H9 (cell line): ENCODE measurements at regions not wholly inside any gene's neighbourhood (a gene's known extent, or its start where the extent isn't known, plus 50 kb on each side); places are given as distances from the start of the nearest gene placed in this dataset.

Source experiments
- DNase-seq: peaks from one replicate; pipeline ENCODE4 v3.0.0-alpha.2; 2017
- H2AFZ ChIP-seq: one replicate; pipeline ENCODE4 v1.6.1; 2013; ENCODE audit warnings: mild to moderate bottlenecking, low read length, control low read depth, moderate library complexity
- H2AK5ac ChIP-seq: 2 replicates; pipeline ENCODE4 v1.6.1; 2013; ENCODE audit warnings: low read length, control low read depth, mixed read lengths; ENCODE audit not compliant: insufficient read length
- H2BK120ac ChIP-seq: one replicate; pipeline ENCODE4 v1.6.1; 2013; ENCODE audit warnings: low read depth, mild to moderate bottlenecking, low read length, control low read depth, inconsistent platforms; ENCODE audit not compliant: poor library complexity, severe bottlenecking
- H2BK12ac ChIP-seq: 2 replicates; pipeline ENCODE4 v1.6.1; 2013; ENCODE audit warnings: low read length, control low read depth, mixed read lengths, low read depth; ENCODE audit not compliant: insufficient read length
- H2BK15ac ChIP-seq: 2 replicates; pipeline ENCODE4 v1.6.1; 2013; ENCODE audit warnings: low read depth, low read length, control low read depth
- H2BK20ac ChIP-seq: one replicate; pipeline ENCODE4 v1.6.1; 2013; ENCODE audit warnings: low read depth, mild to moderate bottlenecking, low read length, control low read depth, inconsistent platforms; ENCODE audit not compliant: poor library complexity, severe bottlenecking
- H2BK5ac ChIP-seq: 2 replicates; pipeline ENCODE4 v1.6.1; 2013; ENCODE audit warnings: low read length, control low read depth, mixed read lengths; ENCODE audit not compliant: insufficient read length
- H3K14ac ChIP-seq: 2 replicates; pipeline ENCODE4 v1.6.1; 2013; ENCODE audit warnings: low read length, control low read depth; ENCODE audit not compliant: insufficient read depth
- H3K18ac ChIP-seq: 2 replicates; pipeline ENCODE4 v1.6.1; 2013; ENCODE audit warnings: low read depth, mild to moderate bottlenecking, mixed read lengths, low read length, control low read depth; ENCODE audit not compliant: insufficient read length
- H3K23ac ChIP-seq: 2 replicates; pipeline ENCODE4 v1.6.1; 2013; ENCODE audit warnings: low read length, control low read depth, mixed read lengths, low read depth; ENCODE audit not compliant: insufficient read length
- H3K23me2 ChIP-seq: 2 replicates; pipeline ENCODE4 v1.6.1; 2013; ENCODE audit warnings: low read depth, mild to moderate bottlenecking, mixed read lengths, low read length, control low read depth; ENCODE audit not compliant: insufficient read length, poor library complexity, severe bottlenecking
- H3K27ac ChIP-seq: 2 replicates; pipeline ENCODE4 v1.5.1; 2013; ENCODE audit warnings: low read length, control low read depth, mixed read lengths, low read depth; ENCODE audit not compliant: insufficient read length
- H3K27me3 ChIP-seq: 2 replicates; pipeline ENCODE4 v1.6.1; 2013; ENCODE audit warnings: low read length, control low read depth, inconsistent platforms; ENCODE audit not compliant: insufficient read depth
- H3K4ac ChIP-seq: 2 replicates; pipeline ENCODE4 v1.6.1; 2013; ENCODE audit warnings: low read depth, mild to moderate bottlenecking, control low read depth, inconsistent platforms, low read length, moderate library complexity
- H3K4me1 ChIP-seq: 2 replicates; pipeline ENCODE4 v1.6.1; 2013; ENCODE audit warnings: low read length, control low read depth, inconsistent platforms; ENCODE audit not compliant: insufficient read depth
- H3K4me2 ChIP-seq: 2 replicates; pipeline ENCODE4 v1.6.1; 2013; ENCODE audit warnings: low read length, control low read depth, mixed read lengths; ENCODE audit not compliant: insufficient read length, insufficient read depth
- H3K56ac ChIP-seq: 2 replicates; pipeline ENCODE4 v1.6.1; 2013; ENCODE audit warnings: low read depth, mild to moderate bottlenecking, mixed read lengths, low read length, control low read depth; ENCODE audit not compliant: insufficient read length
- H3K79me1 ChIP-seq: 2 replicates; pipeline ENCODE4 v1.6.1; 2013; ENCODE audit warnings: low read depth, mild to moderate bottlenecking, moderate library complexity, low read length, control low read depth, inconsistent platforms; ENCODE audit not compliant: insufficient read depth, poor library complexity, severe bottlenecking
- H3K79me2 ChIP-seq: 2 replicates; pipeline ENCODE4 v1.6.1; 2013; ENCODE audit warnings: low read length, control low read depth, inconsistent platforms; ENCODE audit not compliant: insufficient read depth
- H3K9ac ChIP-seq: 2 replicates; pipeline ENCODE4 v1.6.1; 2013; ENCODE audit warnings: low read length, control low read depth, mixed read lengths; ENCODE audit not compliant: insufficient read length; ENCODE audit errors: extremely low read depth
- H3K9me3 ChIP-seq: one replicate; pipeline ENCODE4 v1.6.1; 2013; ENCODE audit warnings: low read depth, low read length, inconsistent platforms; ENCODE audit not compliant: control insufficient read depth
- H3T11ph ChIP-seq: one replicate; pipeline ENCODE4 v1.6.1; 2013; ENCODE audit warnings: mild to moderate bottlenecking, low read length, control low read depth, inconsistent platforms
- H4K20me1 ChIP-seq: one replicate; pipeline ENCODE4 v1.6.1; 2013; ENCODE audit not compliant: control insufficient read depth, insufficient read length, insufficient read depth
- H4K5ac ChIP-seq: 2 replicates; pipeline ENCODE4 v1.6.1; 2013; ENCODE audit warnings: low read depth, mild to moderate bottlenecking, mixed read lengths, low read length, control low read depth; ENCODE audit not compliant: insufficient read length
- H4K8ac ChIP-seq: replicated peaks from 2 replicates; pipeline ENCODE4 v1.6.1; 2013; ENCODE audit warnings: low read length, control low read depth, mixed read lengths, low read depth; ENCODE audit not compliant: insufficient read length
- H4K91ac ChIP-seq: 2 replicates; pipeline ENCODE4 v1.6.1; 2013; ENCODE audit warnings: low read depth, mild to moderate bottlenecking, moderate library complexity, mixed read lengths, low read length, control low read depth; ENCODE audit not compliant: insufficient read length
- H3K27ac Mint-ChIP-seq, 3 experiments: 2 replicates in 2 of 3; 3 replicates in 1 of 3; pipeline ENCODE4 v1.8.0; 2020 to 2021; ENCODE audit warnings: mixed read lengths in 3 of 3, mild to moderate bottlenecking in 1 of 3, moderate library complexity in 1 of 3
- H3K27me3 Mint-ChIP-seq: 2 replicates; pipeline ENCODE4 v1.8.0; 2021; ENCODE audit warnings: low read depth, mild to moderate bottlenecking, moderate library complexity, mixed read lengths
- H3K36me3 Mint-ChIP-seq, 3 experiments: 2 replicates in 2 of 3; 3 replicates in 1 of 3; pipeline ENCODE4 v1.8.0; 2020 to 2021; ENCODE audit warnings: low read depth in 3 of 3, mixed read lengths in 3 of 3; ENCODE audit not compliant: insufficient read depth in 1 of 3
- H3K4me1 Mint-ChIP-seq, 2 experiments: 2 replicates each; pipeline ENCODE4 v1.8.0; 2020; ENCODE audit warnings: mixed read lengths in 2 of 2
- H3K4me3 Mint-ChIP-seq, 2 experiments: 2 replicates in 1 of 2; 3 replicates in 1 of 2; pipeline ENCODE4 v1.8.0; 2020 to 2021; ENCODE audit warnings: mild to moderate bottlenecking in 2 of 2, mixed read lengths in 2 of 2, moderate library complexity in 1 of 2
- H3K9me3 Mint-ChIP-seq, 2 experiments: 2 replicates in 1 of 2; 3 replicates in 1 of 2; pipeline ENCODE4 v1.8.0; 2020; ENCODE audit warnings: mild to moderate bottlenecking in 2 of 2, mixed read lengths in 2 of 2, moderate library complexity in 1 of 2
- WGBS: extraction: QIAGEN DNeasy Blood & Tissue Kit; methylation state at CpG from one replicate; pipeline ENCODE4 v1.1.7; 2013; ENCODE audit warnings: missing lambda C conversion rate, low lambda C conversion rate, mixed read lengths; ENCODE audit not compliant: insufficient read length; ENCODE audit errors: extremely low coverage; 5-methylcytosine and 5-hydroxymethylcytosine counted together
- TF ChIP-seq, protein P1 (sequence below): fragments of 200-600 bp; sonication (generic); conservative IDR thresholded peaks from 3 replicates; pipeline ENCODE4 v1.8.0; 2021; ENCODE audit warnings: antibody characterized with exemption, mild to moderate bottlenecking

DNA sequence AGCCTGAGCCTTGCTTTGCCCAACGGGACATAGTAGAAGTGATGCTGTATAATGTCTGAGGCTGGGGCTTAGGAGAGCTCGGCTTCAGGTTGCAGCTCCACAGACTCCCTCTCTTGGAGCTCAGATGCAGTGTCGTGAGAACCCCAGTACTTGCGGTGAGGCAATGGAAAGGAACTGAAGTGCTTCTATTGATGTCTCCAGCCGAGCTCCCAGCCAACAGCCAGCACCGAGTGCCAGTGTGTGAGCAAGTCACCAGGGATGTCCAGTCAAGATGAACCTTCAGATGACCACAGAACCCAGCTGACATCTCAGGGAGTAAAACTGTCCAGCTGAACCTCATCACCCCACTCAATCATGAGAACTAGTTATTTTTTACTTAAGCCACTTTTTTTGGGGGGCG is 268.1 kb downstream of the IRF8 start:
- Histone ChIP-seq H3K9ac (no peak overlapping the region), H4K5ac (no peak overlapping the region), H3K56ac (no peak overlapping the region), H2BK5ac (no peak overlapping the region), H2BK120ac (no peak overlapping the region), H3K27me3 (no peaks in the 10 kb centered on the region), H3K4me2 (no peak overlapping the region), H3K27ac (no peak overlapping the region), H2BK15ac (no peak overlapping the region), H4K91ac (no peak overlapping the region), H3K79me1 (no peaks in the 10 kb centered on the region), H3K79me2 (no peaks in the 10 kb centered on the region), H4K8ac (no peak overlapping the region), H2BK20ac (no peak overlapping the region), H4K20me1 (no peaks in the 10 kb centered on the region), H3K9me3 (peaks cover 8% of the 10 kb centered on the region), H2AK5ac (no peak overlapping the region), H3K4ac (no peak overlapping the region), H3K23ac (no peak overlapping the region), H3T11ph (no peak overlapping the region), H3K23me2 (no peaks in the 10 kb centered on the region), H3K14ac (no peak overlapping the region), H2AFZ (no peak overlapping the region), H2BK12ac (no peak overlapping the region), H3K4me1 (no peaks in the 10 kb centered on the region), H3K18ac (no peak overlapping the region)
- H3K4me1 Mint-ChIP-seq, result no peaks in the 10 kb centered on the region
- no peak overlapping the region for H3K27ac Mint-ChIP-seq
- no peak overlapping the region for H3K4me3 Mint-ChIP-seq
- peaks cover 17 to 25% of the 10 kb centered on the region in 2 experiments for H3K9me3 Mint-ChIP-seq
- DNase-seq, result no peak
- H3K27me3 Mint-ChIP-seq, result peaks cover 49% of the 10 kb centered on the region
- WGBS, result no CpG with 5 or more reads among the region's 7 CpGs
- H3K36me3 Mint-ChIP-seq, result peaks cover 0 to 5% (median 4%) of the 10 kb centered on the region in 3 experiments; a peak in 4 of 7 replicates
- TF ChIP-seq, protein P1, sequence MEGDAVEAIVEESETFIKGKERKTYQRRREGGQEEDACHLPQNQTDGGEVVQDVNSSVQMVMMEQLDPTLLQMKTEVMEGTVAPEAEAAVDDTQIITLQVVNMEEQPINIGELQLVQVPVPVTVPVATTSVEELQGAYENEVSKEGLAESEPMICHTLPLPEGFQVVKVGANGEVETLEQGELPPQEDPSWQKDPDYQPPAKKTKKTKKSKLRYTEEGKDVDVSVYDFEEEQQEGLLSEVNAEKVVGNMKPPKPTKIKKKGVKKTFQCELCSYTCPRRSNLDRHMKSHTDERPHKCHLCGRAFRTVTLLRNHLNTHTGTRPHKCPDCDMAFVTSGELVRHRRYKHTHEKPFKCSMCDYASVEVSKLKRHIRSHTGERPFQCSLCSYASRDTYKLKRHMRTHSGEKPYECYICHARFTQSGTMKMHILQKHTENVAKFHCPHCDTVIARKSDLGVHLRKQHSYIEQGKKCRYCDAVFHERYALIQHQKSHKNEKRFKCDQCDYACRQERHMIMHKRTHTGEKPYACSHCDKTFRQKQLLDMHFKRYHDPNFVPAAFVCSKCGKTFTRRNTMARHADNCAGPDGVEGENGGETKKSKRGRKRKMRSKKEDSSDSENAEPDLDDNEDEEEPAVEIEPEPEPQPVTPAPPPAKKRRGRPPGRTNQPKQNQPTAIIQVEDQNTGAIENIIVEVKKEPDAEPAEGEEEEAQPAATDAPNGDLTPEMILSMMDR, result no peak
